NCI-H2107 treated with DMSO at 0.1 percent for 48 hours (cell line): ENCODE measurements at regions not wholly inside any gene's neighbourhood (a gene's known extent, or its start where the extent isn't known, plus 50 kb on each side); places are given as distances from the start of the nearest gene placed in this dataset.

ENCODE experiments used
- DNase-seq: peaks from one replicate; lab custom pipeline; 2025; ENCODE audit not compliant: unreplicated experiment; lab: John Stamatoyannopoulos, UW

- DNase-seq, result no peak
These were observed 71.7 kb upstream of the ZNRF2 start for GRCh38 chr7:30212701-30213111.

- no peak for DNase-seq
These were observed 70.8 kb upstream of the ZNRF2 start for GRCh38 chr7:30213637-30214036.

GRCh38 chr7:30214651-30215137 lies 69.7 kb upstream of the ZNRF2 start:
- DNase-seq, result no peak

GRCh38 chr7:30221764-30222163 lies 62.6 kb upstream of the ZNRF2 start:
- no peak for DNase-seq

GRCh38 chr7:30222515-30223215 lies 61.7 kb upstream of the ZNRF2 start:
- DNase-seq, result no peak

GRCh38 chr7:30223896-30224295 lies 60.5 kb upstream of the ZNRF2 start:
- no peak for DNase-seq

- DNase-seq, result no peak
These were observed 59.8 kb upstream of the ZNRF2 start for GRCh38 chr7:30224511-30225062.

- DNase-seq, result peak; percentile 91
These were observed 58.4 kb upstream of the ZNRF2 start for GRCh38 chr7:30225863-30226613.

- peak; percentile 74 for DNase-seq
These were observed 57.7 kb upstream of the ZNRF2 start for GRCh38 chr7:30226614-30227268.

- DNase-seq, result no peak
These were observed 53.1 kb upstream of the ZNRF2 start for GRCh38 chr7:30231271-30231670.

GRCh38 chr7:30232391-30232790 lies 52.0 kb upstream of the ZNRF2 start:
- no peak for DNase-seq
